Brain microvascular endothelial cell (primary cell): ENCODE measurements at regions not wholly inside any gene's neighbourhood (a gene's known extent, or its start where the extent isn't known, plus 50 kb on each side); places are given as distances from the start of the nearest gene placed in this dataset.

ENCODE experiments used
- DNase-seq: peaks from one replicate; pipeline ENCODE4 v3.0.0-alpha.2; 2020
- H3K27ac ChIP-seq: fragments of 250-450 bp; sonication (Bioruptor Pico); 2 replicates; pipeline ENCODE4 v1.5.1; 2020; ENCODE audit warnings: mild to moderate bottlenecking, moderate library complexity
- H3K27me3 ChIP-seq: fragments of 250-450 bp; sonication (Bioruptor Pico); replicated peaks from 2 replicates; pipeline ENCODE4 v1.5.1; 2020; ENCODE audit warnings: mild to moderate bottlenecking
- H3K36me3 ChIP-seq: fragments of 250-450 bp; sonication (Bioruptor Pico); replicated peaks from 2 replicates; pipeline ENCODE4 v1.5.1; 2020; ENCODE audit warnings: mild to moderate bottlenecking
- H3K4me3 ChIP-seq: 2 replicates; pipeline ENCODE4 v1.5.1; 2011; ENCODE audit warnings: low read depth, mild to moderate bottlenecking, control low read depth, low read length, moderate library complexity
- in situ Hi-C: cut with HindIII; loops from 2 replicates; pipeline ENCODE4 v1.10.0; 2017; ENCODE audit warnings: low sequenced_read_pairs, low pct_ligation_motif_present
- TF ChIP-seq, protein P1 (sequence below): IDR thresholded peaks from 2 replicates; pipeline ENCODE4 v1.5.1; 2011; ENCODE audit warnings: low read depth, mild to moderate bottlenecking, moderate library complexity, low read length, control low read depth, inconsistent platforms; ENCODE audit errors: missing control alignments

GRCh38 chr14:60563113-60563512 lies 54.2 kb downstream of the SIX6 start:
- in situ Hi-C loops, result no loop called here
- H3K36me3 ChIP-seq, result no peaks in the 10 kb centered on the region
- TF ChIP-seq, protein P1, sequence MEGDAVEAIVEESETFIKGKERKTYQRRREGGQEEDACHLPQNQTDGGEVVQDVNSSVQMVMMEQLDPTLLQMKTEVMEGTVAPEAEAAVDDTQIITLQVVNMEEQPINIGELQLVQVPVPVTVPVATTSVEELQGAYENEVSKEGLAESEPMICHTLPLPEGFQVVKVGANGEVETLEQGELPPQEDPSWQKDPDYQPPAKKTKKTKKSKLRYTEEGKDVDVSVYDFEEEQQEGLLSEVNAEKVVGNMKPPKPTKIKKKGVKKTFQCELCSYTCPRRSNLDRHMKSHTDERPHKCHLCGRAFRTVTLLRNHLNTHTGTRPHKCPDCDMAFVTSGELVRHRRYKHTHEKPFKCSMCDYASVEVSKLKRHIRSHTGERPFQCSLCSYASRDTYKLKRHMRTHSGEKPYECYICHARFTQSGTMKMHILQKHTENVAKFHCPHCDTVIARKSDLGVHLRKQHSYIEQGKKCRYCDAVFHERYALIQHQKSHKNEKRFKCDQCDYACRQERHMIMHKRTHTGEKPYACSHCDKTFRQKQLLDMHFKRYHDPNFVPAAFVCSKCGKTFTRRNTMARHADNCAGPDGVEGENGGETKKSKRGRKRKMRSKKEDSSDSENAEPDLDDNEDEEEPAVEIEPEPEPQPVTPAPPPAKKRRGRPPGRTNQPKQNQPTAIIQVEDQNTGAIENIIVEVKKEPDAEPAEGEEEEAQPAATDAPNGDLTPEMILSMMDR, result no peak

DNA sequence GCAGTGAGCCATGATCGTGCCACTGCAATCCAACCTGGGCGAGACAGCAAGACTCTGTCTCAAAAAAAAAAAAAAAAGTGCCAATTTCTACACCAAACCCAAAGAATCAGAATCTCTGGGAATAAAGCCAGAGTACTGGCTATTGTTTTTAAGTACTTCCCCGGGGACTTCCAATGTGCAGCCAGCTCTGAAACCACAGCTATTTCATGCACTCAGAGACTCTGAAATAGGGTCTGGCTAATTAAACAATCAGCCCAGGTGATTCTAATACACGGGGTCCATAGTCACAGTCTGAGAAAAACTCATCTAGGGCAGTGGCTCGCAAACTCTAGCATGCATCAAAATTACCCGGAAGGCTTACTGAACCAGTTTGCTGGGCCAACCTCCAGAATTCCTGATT lies 56.3 kb downstream of the SIX6 start:
- in situ Hi-C loops, result no loop called here
- DNase-seq, result peak; percentile 54
- H3K36me3 ChIP-seq, result no peaks in the 10 kb centered on the region
- TF ChIP-seq, protein P1, result no peak
- no peak overlapping the region for H3K27ac ChIP-seq
- no peak overlapping the region for H3K4me3 ChIP-seq
- no peaks in the 10 kb centered on the region for H3K27me3 ChIP-seq

More at GRCh38 chr14:60563113-60563512, 54.2 kb downstream of the SIX6 start:
- DNase-seq, result peak; percentile 19
- no peak overlapping the region for H3K27ac ChIP-seq
- H3K27me3 ChIP-seq, result no peaks in the 10 kb centered on the region
- H3K4me3 ChIP-seq, result no peak overlapping the region

- no peaks in the 10 kb centered on the region for H3K36me3 ChIP-seq
- in situ Hi-C loops, result no loop called here
- no peaks in the 10 kb centered on the region for H3K27me3 ChIP-seq
- TF ChIP-seq, protein P1, result no peak
- no peak overlapping the region for H3K27ac ChIP-seq
- peak; percentile 22 for DNase-seq
- H3K4me3 ChIP-seq, result no peak overlapping the region
Measured at GRCh38 chr14:60566101-60566500, 57.2 kb downstream of the SIX6 start.

DNA sequence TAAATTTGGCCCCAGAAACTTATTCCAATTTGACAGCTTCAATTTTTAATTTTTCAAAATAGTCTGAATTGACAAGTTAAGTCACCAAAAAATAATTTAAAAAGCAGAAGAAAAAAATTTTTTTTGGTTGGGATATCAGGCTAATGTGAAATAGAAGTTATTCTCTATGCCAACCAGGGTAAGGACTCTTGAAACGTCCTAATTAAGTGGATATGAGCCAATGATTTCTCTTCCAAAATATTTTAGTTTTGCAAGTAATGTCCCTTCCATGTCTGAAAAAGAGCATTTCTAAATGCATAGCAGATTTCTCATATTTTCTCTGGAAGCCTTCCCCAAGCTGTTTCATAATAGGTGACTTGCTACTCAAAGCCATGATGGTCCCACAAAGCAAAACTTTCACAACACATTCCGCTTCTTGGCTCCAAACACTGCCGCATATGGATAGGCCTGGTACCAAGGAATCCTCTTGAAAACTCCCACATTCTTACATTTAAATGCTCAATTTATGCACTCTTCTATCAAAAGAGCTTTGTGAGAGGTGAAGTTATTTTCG lies 65.1 kb downstream of the SIX6 start:
- no peak for DNase-seq
- TF ChIP-seq, protein P1, result no peak
- no peak overlapping the region for H3K27ac ChIP-seq
- in situ Hi-C loops, result no loop called here
- no peaks in the 10 kb centered on the region for H3K36me3 ChIP-seq
- no peaks in the 10 kb centered on the region for H3K27me3 ChIP-seq
- no peak overlapping the region for H3K4me3 ChIP-seq

DNA sequence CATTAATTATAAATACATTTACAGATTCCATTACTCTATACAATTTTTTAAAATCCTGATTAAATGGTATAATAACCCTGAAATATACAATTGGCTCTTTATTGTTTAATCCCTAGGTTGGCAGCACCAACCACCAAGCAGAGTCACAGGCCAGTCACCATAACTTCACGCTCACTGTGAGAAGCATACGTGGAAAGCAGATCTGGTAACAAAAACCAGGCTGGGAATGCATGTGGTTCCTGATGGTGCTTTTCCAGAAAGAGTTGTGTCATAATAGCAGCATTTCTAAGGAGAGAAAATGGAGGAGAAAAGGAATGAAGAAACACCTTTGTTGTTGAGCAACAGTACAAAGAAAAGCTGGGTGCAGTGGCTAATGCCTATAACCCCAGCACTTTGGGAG lies 66.1 kb downstream of the SIX6 start:
- no peaks in the 10 kb centered on the region for H3K36me3 ChIP-seq
- in situ Hi-C loops, result no loop called here
- H3K4me3 ChIP-seq, result no peak overlapping the region
- TF ChIP-seq, protein P1, result no peak
- no peaks in the 10 kb centered on the region for H3K27me3 ChIP-seq
- no peak for DNase-seq
- H3K27ac ChIP-seq, result no peak overlapping the region

DNA sequence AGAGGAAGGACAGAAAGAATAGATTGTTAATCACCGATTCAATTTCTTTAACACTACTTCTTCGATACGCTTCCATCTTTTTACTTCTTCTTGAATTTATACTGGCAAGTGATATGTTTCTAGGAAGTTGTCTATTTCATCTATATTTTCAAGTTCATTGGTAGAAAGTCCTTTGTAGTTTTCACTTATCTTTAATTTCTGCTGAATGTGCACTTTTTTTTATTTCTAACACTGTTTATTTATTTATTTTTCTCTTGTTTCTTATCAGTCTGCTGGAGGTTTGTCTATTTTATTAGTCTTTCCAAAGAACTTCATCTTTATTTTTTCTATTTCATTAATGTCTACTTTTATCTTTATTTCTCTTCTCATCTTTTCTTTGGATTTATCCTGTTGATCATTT lies 63.6 kb downstream of the SIX1 start:
- in situ Hi-C loops, result no loop called here
- Histone ChIP-seq H3K4me3 (no peak overlapping the region), H3K27ac (no peak overlapping the region), H3K27me3 (no peaks in the 10 kb centered on the region), H3K36me3 (no peaks in the 10 kb centered on the region)
- DNase-seq, result no peak
- TF ChIP-seq, protein P1, result no peak
